Astrocyte of the spinal cord (primary cell): ENCODE measurements at regions not wholly inside any gene's neighbourhood (a gene's known extent, or its start where the extent isn't known, plus 50 kb on each side); places are given as distances from the start of the nearest gene placed in this dataset.

Experiments used
- DNase-seq: peaks from one replicate; pipeline ENCODE4 v3.0.0; 2011; ENCODE audit warnings: low read depth, low spot score
- H3K4me3 ChIP-seq: 2 replicates; pipeline ENCODE4 v1.5.1; 2011; ENCODE audit warnings: low read depth, mild to moderate bottlenecking, low read length, moderate library complexity
- CTCF ChIP-seq: IDR thresholded peaks from 2 replicates; pipeline ENCODE4 v1.5.1; 2012; ENCODE audit warnings: low read depth, mild to moderate bottlenecking, low read length, inconsistent platforms
- in situ Hi-C: cut with HindIII; loops from 2 replicates; pipeline ENCODE4 v1.10.0; 2017; ENCODE audit warnings: low sequenced_read_pairs

DNA sequence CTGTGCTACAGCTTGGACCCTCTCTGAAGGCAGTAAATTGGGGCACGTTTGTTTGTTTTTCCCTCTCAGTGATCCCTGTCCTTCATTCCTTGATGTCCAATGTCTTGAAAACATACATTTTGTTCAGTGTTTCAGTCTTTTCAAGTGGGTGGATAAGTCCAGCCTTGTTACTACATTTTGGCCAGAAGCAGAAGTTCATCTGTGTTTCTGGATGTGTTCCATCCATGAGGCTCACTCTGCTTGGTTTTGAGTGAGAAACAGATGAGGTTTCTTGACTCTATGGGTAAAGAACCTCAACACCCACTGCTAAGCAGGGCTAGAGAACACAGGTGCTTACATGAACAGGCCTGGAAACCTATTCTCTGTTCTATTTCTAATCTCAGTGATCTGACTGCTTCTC is 74.5 kb upstream of the RFX8 start:
- no peak for DNase-seq
- no peak for TF ChIP-seq CTCF
- H3K4me3 ChIP-seq: no peak overlapping the region
- in situ Hi-C loops: no loop called here

DNA sequence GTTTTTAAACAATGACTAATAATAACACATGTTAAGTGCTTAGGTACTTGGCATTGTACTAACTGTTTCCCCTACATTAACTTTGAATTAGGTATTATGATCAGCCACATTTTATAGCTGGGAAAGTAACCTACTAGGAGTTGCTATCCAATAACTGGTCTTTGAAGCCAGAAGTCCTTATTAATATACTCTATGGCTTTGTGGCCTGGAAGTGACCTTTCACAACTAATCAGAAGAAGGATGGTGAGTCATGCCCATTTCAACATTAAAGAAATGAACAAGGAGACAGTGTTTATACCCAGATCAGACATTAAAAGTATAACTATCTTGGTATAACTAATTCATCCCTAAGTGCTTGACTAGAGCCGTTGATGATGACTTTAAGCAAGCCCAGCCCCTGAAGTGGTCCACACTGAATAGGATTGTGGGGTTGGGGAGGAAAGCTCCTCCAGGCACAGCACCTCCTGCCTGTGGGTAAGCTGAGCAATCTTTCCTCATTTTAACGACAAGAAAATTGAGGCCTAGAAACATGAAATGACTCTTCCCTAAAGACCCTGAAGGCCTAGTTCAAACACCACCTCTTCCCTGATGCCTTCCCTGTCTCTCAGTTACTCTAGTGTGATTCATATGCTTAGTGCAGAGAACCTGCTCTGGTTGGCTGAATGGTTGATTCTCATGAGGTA is 71.6 kb upstream of the RFX8 start:
- TF ChIP-seq CTCF: no peak
- DNase-seq: peak; percentile 59
- H3K4me3 ChIP-seq: no peak overlapping the region
- in situ Hi-C loops: no loop called here

DNA sequence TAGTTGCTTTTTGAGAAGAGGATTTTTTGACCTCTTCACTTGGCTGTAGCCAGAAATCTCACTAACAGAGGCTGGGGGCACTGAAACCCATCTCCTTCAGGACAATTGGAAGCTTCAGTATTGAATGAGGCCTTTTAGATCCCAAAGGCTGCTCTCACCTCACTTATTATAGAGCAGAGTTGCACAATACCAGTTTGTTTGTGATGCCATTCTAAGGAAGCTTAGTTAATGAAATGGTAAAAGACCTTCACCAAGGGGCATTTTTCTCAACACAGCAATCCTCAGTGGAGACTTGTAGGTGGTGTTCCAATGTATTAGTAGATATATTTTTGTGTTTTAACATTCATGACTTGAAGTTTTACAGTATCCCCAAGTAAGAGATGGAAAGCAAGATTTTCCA is 71.0 kb upstream of the RFX8 start:
- DNase-seq: no peak
- no peak overlapping the region for H3K4me3 ChIP-seq
- no peak for TF ChIP-seq CTCF
- in situ Hi-C loops: no loop called here

DNA sequence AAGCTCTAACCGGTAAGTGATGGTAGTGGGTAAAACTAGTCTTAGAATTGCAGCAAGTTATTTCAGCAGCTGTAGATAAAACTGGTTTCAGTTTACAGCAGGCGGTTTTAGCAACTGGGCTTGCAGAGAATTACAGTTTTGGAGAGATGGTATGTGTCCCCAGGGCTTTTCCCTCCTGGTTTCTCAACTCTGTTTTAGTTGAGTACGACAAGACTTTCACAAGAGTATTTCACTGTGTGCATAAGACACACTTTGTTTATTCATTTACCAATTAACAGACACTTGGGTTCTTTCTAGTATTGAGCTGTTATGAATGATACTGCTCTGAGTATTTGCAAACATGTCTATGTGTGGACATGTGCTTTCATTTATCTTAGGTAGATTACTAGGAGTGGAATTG is 65.6 kb upstream of the RFX8 start:
- no peak for TF ChIP-seq CTCF
- peak; percentile 16 for DNase-seq
- in situ Hi-C loops: no loop called here
- H3K4me3 ChIP-seq: no peak overlapping the region

- no peak for TF ChIP-seq CTCF
- in situ Hi-C loops: no loop called here
Observed at GRCh38 chr2:101538076-101538475, 63.2 kb upstream of the RFX8 start.

GRCh38 chr2:101534149-101534611 is 59.3 kb upstream of the RFX8 start:
- H3K4me3 ChIP-seq: no peak overlapping the region
- DNase-seq: no peak
- in situ Hi-C loops: no loop called here
- no peak for TF ChIP-seq CTCF

More at GRCh38 chr2:101538076-101538475, 63.2 kb upstream of the RFX8 start:
- DNase-seq: no peak
- H3K4me3 ChIP-seq: no peak overlapping the region
